HG03175 (cell line): ENCODE measurements at regions not wholly inside any gene's neighbourhood (a gene's known extent, or its start where the extent isn't known, plus 50 kb on each side); places are given as distances from the start of the nearest gene placed in this dataset.
A peak's percentile ranks its signal among the peaks of the same experiment; 100 is the strongest.

Experiments used
- ATAC-seq: cut with Tn5 transposase; IDR thresholded peaks from one replicate; pipeline ENCODE4 v1.9.1; 2021; ENCODE audit warnings: mild to moderate bottlenecking, moderate library complexity; ENCODE audit not compliant: unreplicated experiment

- no peak for ATAC-seq
Measured at GRCh38 chr13:78029901-78030300, 111.3 kb upstream of the EDNRB start.

GRCh38 chr13:78028960-78029359 lies 110.3 kb upstream of the EDNRB start:
- ATAC-seq: no peak

- no peak for ATAC-seq
Measured at GRCh38 chr13:78024996-78025395, 106.4 kb upstream of the EDNRB start.

- ATAC-seq: peak; percentile 100
Measured at GRCh38 chr13:78022164-78022877, 103.7 kb upstream of the EDNRB start.

- no peak for ATAC-seq
Measured at GRCh38 chr13:78020861-78021260, 102.2 kb upstream of the EDNRB start.

- no peak for ATAC-seq
Measured at GRCh38 chr13:78015782-78016181, 97.2 kb upstream of the EDNRB start.

GRCh38 chr13:78012046-78012445 lies 93.4 kb upstream of the EDNRB start:
- no peak for ATAC-seq

- ATAC-seq: no peak
Measured at GRCh38 chr13:78004821-78005220, 86.2 kb upstream of the EDNRB start.

GRCh38 chr13:77999746-78000145 lies 81.1 kb upstream of the EDNRB start:
- no peak for ATAC-seq

GRCh38 chr13:77994166-77994565 lies 75.5 kb upstream of the EDNRB start:
- ATAC-seq: no peak

GRCh38 chr13:77991003-77991402 lies 72.4 kb upstream of the EDNRB start:
- ATAC-seq: no peak

- ATAC-seq: no peak
Measured at GRCh38 chr13:77989281-77989680, 70.7 kb upstream of the EDNRB start.

- ATAC-seq: no peak
Measured at GRCh38 chr13:77988355-77988754, 69.7 kb upstream of the EDNRB start.

GRCh38 chr13:77986713-77987112 lies 68.1 kb upstream of the EDNRB start:
- ATAC-seq: no peak

- no peak for ATAC-seq
Measured at GRCh38 chr13:77985866-77986636, 67.4 kb upstream of the EDNRB start.

- no peak for ATAC-seq
Measured at GRCh38 chr13:77981281-77981881, 62.8 kb upstream of the EDNRB start.

GRCh38 chr13:77980592-77980991 lies 62.0 kb upstream of the EDNRB start:
- ATAC-seq: no peak

- no peak for ATAC-seq
Measured at GRCh38 chr13:77979721-77980385, 61.2 kb upstream of the EDNRB start.

GRCh38 chr13:77975358-77976042 lies 56.9 kb upstream of the EDNRB start:
- ATAC-seq: no peak

- ATAC-seq: no peak
Measured at GRCh38 chr13:77969299-77969698, 50.7 kb upstream of the EDNRB start.
